Hepatocyte (in vitro differentiated cells): ENCODE measurements at regions not wholly inside any gene's neighbourhood (a gene's known extent, or its start where the extent isn't known, plus 50 kb on each side); places are given as distances from the start of the nearest gene placed in this dataset.

Experiments
- DNase-seq: peaks from one replicate; pipeline ENCODE4 v3.0.0-alpha.2; 2016; ENCODE audit warnings: low spot score
- H2AFZ ChIP-seq: fragments of 200-600 bp; sonication (generic); 2 replicates; pipeline ENCODE4 v1.6.0; 2016; ENCODE audit warnings: antibody characterized with exemption, mild to moderate bottlenecking
- H3K27ac ChIP-seq: fragments of 200-600 bp; sonication (generic); 2 replicates; pipeline ENCODE4 v1.5.1; 2016; ENCODE audit warnings: mild to moderate bottlenecking
- H3K27me3 ChIP-seq: fragments of 200-600 bp; sonication (generic); 2 replicates; pipeline ENCODE4 v1.6.1; 2016
- H3K36me3 ChIP-seq: fragments of 200-600 bp; sonication (generic); replicated peaks from 2 replicates; pipeline ENCODE4 v1.5.1; 2016; ENCODE audit warnings: low read depth; ENCODE audit not compliant: insufficient read depth
- H3K4me1 ChIP-seq: fragments of 200-600 bp; sonication (generic); 2 replicates; pipeline ENCODE4 v1.5.1; 2016; ENCODE audit warnings: mild to moderate bottlenecking, moderate library complexity; ENCODE audit not compliant: insufficient read depth
- H3K4me2 ChIP-seq: fragments of 200-600 bp; sonication (generic); 2 replicates; pipeline ENCODE4 v1.6.0; 2016
- H3K4me3 ChIP-seq: fragments of 200-600 bp; sonication (generic); 2 replicates; pipeline ENCODE4 v1.5.1; 2016; ENCODE audit warnings: mild to moderate bottlenecking
- H3K79me2 ChIP-seq: fragments of 200-600 bp; sonication (generic); 2 replicates; pipeline ENCODE4 v1.6.0; 2017; ENCODE audit warnings: mild to moderate bottlenecking
- H3K9me2 ChIP-seq: fragments of 200-600 bp; sonication (generic); replicated peaks from 2 replicates; pipeline ENCODE4 v1.6.0; 2017; ENCODE audit warnings: mild to moderate bottlenecking; ENCODE audit not compliant: insufficient read depth
- H3K9me3 ChIP-seq: fragments of 200-600 bp; sonication (generic); 2 replicates; pipeline ENCODE4 v1.5.1; 2016; ENCODE audit warnings: low read depth, mild to moderate bottlenecking
- H4K20me1 ChIP-seq: fragments of 200-600 bp; sonication (generic); 2 replicates; pipeline ENCODE4 v1.6.0; 2016; ENCODE audit warnings: mild to moderate bottlenecking; ENCODE audit not compliant: insufficient read depth, poor library complexity, severe bottlenecking
- EZH2 ChIP-seq: fragments of 200-600 bp; sonication (generic); IDR thresholded peaks from 2 replicates; pipeline ENCODE4 v1.6.1; 2016; ENCODE audit warnings: antibody characterized with exemption, mild to moderate bottlenecking, borderline replicate concordance
- EZH2phosphoT487 ChIP-seq: fragments of 200-600 bp; sonication (generic); IDR thresholded peaks from one replicate; pipeline ENCODE4 v1.6.1; 2018; ENCODE audit warnings: antibody characterized with exemption, mild to moderate bottlenecking, low read depth, moderate library complexity; ENCODE audit not compliant: unreplicated experiment, severe bottlenecking
- WGBS: methylation state at CpG from one replicate; pipeline ENCODE4 v1.1.6; 2016; ENCODE audit warnings: low lambda C conversion rate; ENCODE audit errors: missing lambda C conversion rate; 5-methylcytosine and 5-hydroxymethylcytosine counted together
- TF ChIP-seq, protein P1 (sequence below): fragments of 200-600 bp; sonication (generic); IDR thresholded peaks from 2 replicates; pipeline ENCODE4 v1.5.1; 2016; ENCODE audit warnings: antibody characterized with exemption, mild to moderate bottlenecking; ENCODE audit not compliant: poor library complexity

DNA sequence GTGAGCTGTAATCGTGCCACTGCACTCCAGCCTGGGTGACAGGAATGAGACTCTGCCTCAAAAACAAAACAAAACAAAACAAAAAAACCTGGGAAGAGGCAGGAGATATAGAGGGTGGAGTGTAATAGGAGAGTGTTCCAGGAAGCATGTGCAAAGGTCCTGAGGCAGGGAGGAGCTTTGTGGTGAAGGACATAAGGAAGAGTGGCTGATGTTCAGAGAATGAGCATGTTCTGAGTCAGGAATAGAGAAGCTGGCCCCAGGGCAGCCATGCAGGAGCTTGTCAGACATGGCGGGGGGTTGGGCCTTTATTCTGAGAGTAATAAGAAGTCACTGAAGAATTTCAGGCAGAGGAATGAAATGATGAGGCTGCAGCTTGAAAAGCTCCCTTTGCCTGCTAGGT is 337.0 kb downstream of the CDH26 start:
- Histone ChIP-seq H3K9me3 (no peaks in the 10 kb centered on the region), H3K36me3 (no peaks in the 10 kb centered on the region), H3K4me1 (no peaks in the 10 kb centered on the region), H4K20me1 (no peaks in the 10 kb centered on the region), H2AFZ (no peak overlapping the region), H3K27ac (no peak overlapping the region), H3K4me2 (no peak overlapping the region), H3K4me3 (no peak overlapping the region), H3K9me2 (no peaks in the 10 kb centered on the region), H3K27me3 (no peaks in the 10 kb centered on the region), H3K79me2 (no peaks in the 10 kb centered on the region)
- DNase-seq: no peak
- TF ChIP-seq EZH2: no peak
- no peak for TF ChIP-seq EZH2phosphoT487
- TF ChIP-seq, protein P1, sequence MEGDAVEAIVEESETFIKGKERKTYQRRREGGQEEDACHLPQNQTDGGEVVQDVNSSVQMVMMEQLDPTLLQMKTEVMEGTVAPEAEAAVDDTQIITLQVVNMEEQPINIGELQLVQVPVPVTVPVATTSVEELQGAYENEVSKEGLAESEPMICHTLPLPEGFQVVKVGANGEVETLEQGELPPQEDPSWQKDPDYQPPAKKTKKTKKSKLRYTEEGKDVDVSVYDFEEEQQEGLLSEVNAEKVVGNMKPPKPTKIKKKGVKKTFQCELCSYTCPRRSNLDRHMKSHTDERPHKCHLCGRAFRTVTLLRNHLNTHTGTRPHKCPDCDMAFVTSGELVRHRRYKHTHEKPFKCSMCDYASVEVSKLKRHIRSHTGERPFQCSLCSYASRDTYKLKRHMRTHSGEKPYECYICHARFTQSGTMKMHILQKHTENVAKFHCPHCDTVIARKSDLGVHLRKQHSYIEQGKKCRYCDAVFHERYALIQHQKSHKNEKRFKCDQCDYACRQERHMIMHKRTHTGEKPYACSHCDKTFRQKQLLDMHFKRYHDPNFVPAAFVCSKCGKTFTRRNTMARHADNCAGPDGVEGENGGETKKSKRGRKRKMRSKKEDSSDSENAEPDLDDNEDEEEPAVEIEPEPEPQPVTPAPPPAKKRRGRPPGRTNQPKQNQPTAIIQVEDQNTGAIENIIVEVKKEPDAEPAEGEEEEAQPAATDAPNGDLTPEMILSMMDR: no peak
- WGBS: 72% methylated on average over 2 of the region's 2 CpGs

DNA sequence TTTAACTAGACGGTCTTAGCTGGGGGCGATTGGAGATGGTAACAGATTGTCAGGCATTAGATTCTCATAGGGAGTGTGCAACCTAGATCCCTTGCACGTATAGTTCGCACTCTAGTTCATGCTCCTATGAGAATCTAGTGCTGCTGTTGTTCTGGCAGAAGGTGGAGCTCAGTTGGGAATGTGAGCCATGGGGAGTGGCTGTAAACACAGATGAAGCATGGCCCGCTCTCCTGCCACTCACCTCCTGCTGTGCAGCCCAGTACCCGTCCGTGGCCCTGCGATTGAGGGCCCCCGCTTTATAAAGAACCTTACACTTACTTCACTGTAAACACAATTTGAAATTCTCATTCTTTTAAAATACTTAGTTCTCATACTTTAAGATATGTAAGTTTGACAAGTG is 339.4 kb downstream of the CDH26 start:
- no peaks in the 10 kb centered on the region for H3K27me3 ChIP-seq
- WGBS: 68% methylated on average over 9 of the region's 9 CpGs

DNA sequence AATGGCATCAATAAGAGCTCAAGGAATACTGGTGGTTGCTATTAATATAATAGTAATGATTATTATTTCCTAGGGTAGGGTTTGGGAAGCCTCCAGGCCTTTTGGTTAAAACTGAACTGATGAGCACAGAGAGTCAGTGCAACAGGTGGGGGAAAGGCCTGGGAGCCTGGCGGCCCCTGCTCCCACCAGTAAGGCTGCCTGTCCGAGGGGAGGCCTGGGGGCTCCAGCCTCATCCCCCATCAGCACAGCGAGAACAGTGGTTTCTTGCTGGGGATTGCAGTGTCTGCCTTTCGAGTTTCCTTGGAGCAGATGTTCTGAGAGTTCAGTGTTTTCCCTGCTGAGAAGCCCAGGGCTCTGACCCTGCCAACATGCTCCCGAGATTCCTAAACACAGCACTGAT is 340.4 kb downstream of the CDH26 start:
- Histone ChIP-seq H3K9me3 (no peaks in the 10 kb centered on the region), H3K4me2 (no peak overlapping the region), H3K9me2 (no peaks in the 10 kb centered on the region), H3K36me3 (no peaks in the 10 kb centered on the region), H3K79me2 (no peaks in the 10 kb centered on the region), H3K27me3 (no peaks in the 10 kb centered on the region), H2AFZ (no peak overlapping the region), H3K4me3 (no peak overlapping the region), H4K20me1 (no peaks in the 10 kb centered on the region), H3K27ac (no peak overlapping the region), H3K4me1 (no peaks in the 10 kb centered on the region)
- WGBS: 73% methylated on average over 5 of the region's 5 CpGs
- TF ChIP-seq, protein P1: no peak
- TF ChIP-seq EZH2phosphoT487: no peak
- TF ChIP-seq EZH2: no peak
- no peak for DNase-seq

More for the DNA sequence above, 339.4 kb downstream of the CDH26 start:
- DNase-seq: no peak
- Histone ChIP-seq H3K36me3 (no peaks in the 10 kb centered on the region), H3K4me3 (no peak overlapping the region), H3K27ac (no peak overlapping the region), H3K4me2 (no peak overlapping the region), H3K79me2 (no peaks in the 10 kb centered on the region), H3K9me3 (no peaks in the 10 kb centered on the region), H2AFZ (no peak overlapping the region), H3K4me1 (no peaks in the 10 kb centered on the region), H4K20me1 (no peaks in the 10 kb centered on the region), H3K9me2 (no peaks in the 10 kb centered on the region)
- TF ChIP-seq EZH2phosphoT487 (no peak), EZH2 (no peak)
- TF ChIP-seq, protein P1: no peak

DNA sequence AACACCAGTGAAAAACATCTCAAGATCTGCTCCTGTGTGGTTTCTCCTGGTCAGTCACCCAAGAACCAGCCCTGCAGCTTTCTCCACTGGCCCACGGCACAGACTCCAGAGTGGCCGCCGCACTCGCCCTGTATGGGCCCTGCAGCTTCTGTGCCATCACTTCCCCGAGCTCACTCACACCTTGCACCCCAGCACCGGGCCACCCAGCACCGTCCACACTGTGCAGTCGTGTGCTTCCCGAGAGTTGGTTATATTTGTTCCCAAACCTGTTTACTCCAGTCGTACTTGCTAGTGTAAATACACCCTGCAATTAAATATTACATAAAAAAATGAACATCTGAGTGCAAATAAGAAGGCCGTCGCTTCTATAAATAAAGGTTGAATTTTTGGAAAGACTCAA is 341.7 kb downstream of the CDH26 start:
- DNase-seq: no peak
- Histone ChIP-seq H3K4me2 (no peak overlapping the region), H2AFZ (no peak overlapping the region), H3K36me3 (no peaks in the 10 kb centered on the region), H3K4me3 (no peak overlapping the region), H3K9me3 (no peaks in the 10 kb centered on the region), H3K79me2 (no peaks in the 10 kb centered on the region), H3K9me2 (no peaks in the 10 kb centered on the region), H4K20me1 (no peaks in the 10 kb centered on the region), H3K27ac (no peak overlapping the region), H3K27me3 (no peaks in the 10 kb centered on the region), H3K4me1 (no peaks in the 10 kb centered on the region)
- WGBS: 81% methylated on average over 12 of the region's 12 CpGs
- TF ChIP-seq, protein P1: no peak
- no peak for TF ChIP-seq EZH2phosphoT487
- TF ChIP-seq EZH2: no peak
